CD14-positive monocyte (primary cell): ENCODE measurements at regions not wholly inside any gene's neighbourhood (a gene's known extent, or its start where the extent isn't known, plus 50 kb on each side); places are given as distances from the start of the nearest gene placed in this dataset.

Source experiments
- DNase-seq, 3 donors: peaks; one replicate each; pipeline ENCODE4 v3.0.0-alpha.2; 2011 to 2022
- H2AFZ ChIP-seq: 2 replicates; pipeline ENCODE4 v1.6.0; 2012; ENCODE audit warnings: mild to moderate bottlenecking, low read depth, low read length, inconsistent platforms; ENCODE audit not compliant: insufficient read depth, poor library complexity, severe bottlenecking
- H3K27ac ChIP-seq, 2 donors: 1 replicate in 1 of 2; 2 replicates in 1 of 2; pipeline ENCODE4 v1.5.1; 2012 to 2013; ENCODE audit warnings: low read length in 2 of 2, control low read depth in 1 of 2, inconsistent platforms in 1 of 2, low read depth in 1 of 2, mild to moderate bottlenecking in 1 of 2
- H3K27me3 ChIP-seq, 2 donors: one replicate each; pipeline versions ENCODE4 v1.6.0 to v1.6.1; 2011 to 2013; ENCODE audit warnings: low read length in 2 of 2; ENCODE audit not compliant: control insufficient read depth in 2 of 2, insufficient read depth in 2 of 2
- H3K36me3 ChIP-seq, 2 donors: replicated peaks in 1 of 2; 1 replicate in 1 of 2; 2 replicates in 1 of 2; pipeline versions ENCODE4 v1.5.1 to v1.6.1; 2012 to 2013; ENCODE audit warnings: low read length in 2 of 2, control low read depth in 1 of 2, inconsistent platforms in 1 of 2, mild to moderate bottlenecking in 1 of 2; ENCODE audit not compliant: insufficient read depth in 2 of 2, control insufficient read depth in 1 of 2
- H3K4me1 ChIP-seq, 2 donors: 1 replicate in 1 of 2; 2 replicates in 1 of 2; pipeline versions ENCODE4 v1.5.1 to v1.6.1; 2012 to 2013; ENCODE audit warnings: low read length in 2 of 2, control low read depth in 1 of 2, inconsistent platforms in 1 of 2, mild to moderate bottlenecking in 1 of 2, moderate library complexity in 1 of 2; ENCODE audit not compliant: insufficient read depth in 2 of 2, control insufficient read depth in 1 of 2
- H3K4me2 ChIP-seq: replicated peaks from 2 replicates; pipeline ENCODE3; 2012; ENCODE audit warnings: low read length, moderate library complexity, mild to moderate bottlenecking; ENCODE audit not compliant: poor library complexity, severe bottlenecking; ENCODE audit errors: extremely low read depth
- H3K4me3 ChIP-seq, 3 experiments: fragments of 200-600 bp in 1 of 3; sonication (generic) in 1 of 3; replicated peaks in 1 of 3; 1 replicate in 2 of 3; 2 replicates in 1 of 3; pipeline ENCODE4 v1.5.1; 2011 to 2013; ENCODE audit warnings: low read length in 3 of 3, mild to moderate bottlenecking in 3 of 3, control low read depth in 2 of 3, low read depth in 2 of 3, inconsistent platforms in 1 of 3, moderate library complexity in 1 of 3
- H3K79me2 ChIP-seq: 2 replicates; pipeline ENCODE4 v1.6.0; 2012; ENCODE audit warnings: mild to moderate bottlenecking, control low read depth, inconsistent platforms, low read length, moderate library complexity; ENCODE audit not compliant: insufficient read depth
- H3K9ac ChIP-seq: 2 replicates; pipeline ENCODE4 v1.6.0; 2017; ENCODE audit warnings: low read length, mild to moderate bottlenecking; ENCODE audit not compliant: insufficient read depth, poor library complexity, severe bottlenecking
- H3K9me3 ChIP-seq, 2 donors: replicated peaks in 1 of 2; 1 replicate in 1 of 2; 2 replicates in 1 of 2; pipeline versions ENCODE4 v1.5.1 to v1.6.1; 2012 to 2013; ENCODE audit warnings: low read length in 2 of 2, control low read depth in 1 of 2; ENCODE audit not compliant: control insufficient read depth in 1 of 2, insufficient read depth in 1 of 2
- H4K20me1 ChIP-seq: 2 replicates; pipeline ENCODE4 v1.6.0; 2012; ENCODE audit warnings: mild to moderate bottlenecking, low read length, control low read depth, moderate library complexity; ENCODE audit not compliant: insufficient read depth
- H3K27ac Mint-ChIP-seq, 7 donors: one replicate each; pipeline ENCODE4 v1.8.0; 2020; ENCODE audit warnings: mild to moderate bottlenecking in 7 of 7, mixed read lengths in 7 of 7, moderate library complexity in 6 of 7, inconsistent platforms in 2 of 7
- H3K27me3 Mint-ChIP-seq, 3 donors: one replicate each; pipeline ENCODE4 v1.8.0; 2021 to 2022; ENCODE audit warnings: low read depth in 3 of 3, mild to moderate bottlenecking in 3 of 3, mixed read lengths in 3 of 3, moderate library complexity in 3 of 3, inconsistent platforms in 1 of 3
- H3K36me3 Mint-ChIP-seq, 2 donors: one replicate each; pipeline ENCODE4 v1.8.0; 2020; ENCODE audit warnings: mixed read lengths in 2 of 2, inconsistent platforms in 1 of 2, mild to moderate bottlenecking in 1 of 2
- H3K4me1 Mint-ChIP-seq: one replicate; pipeline ENCODE4 v1.8.0; 2020; ENCODE audit warnings: mild to moderate bottlenecking, mixed read lengths
- H3K4me3 Mint-ChIP-seq, 2 donors: one replicate each; pipeline ENCODE4 v1.8.0; 2020; ENCODE audit warnings: mild to moderate bottlenecking in 2 of 2, mixed read lengths in 2 of 2, moderate library complexity in 1 of 2
- H3K9me3 Mint-ChIP-seq, 7 donors: one replicate each; pipeline ENCODE4 v1.8.0; 2020 to 2022; ENCODE audit warnings: mixed read lengths in 7 of 7, mild to moderate bottlenecking in 6 of 7, moderate library complexity in 6 of 7, inconsistent platforms in 2 of 7
- WGBS: methylation state at CpG from one replicate; pipeline ENCODE4 v1.1.5; 2013; ENCODE audit warnings: missing lambda C conversion rate; ENCODE audit not compliant: insufficient coverage; 5-methylcytosine and 5-hydroxymethylcytosine counted together
- intact Hi-C, 2 donors: fragments of 100-400 bp; cut with micrococcal nuclease; formaldehyde crosslinking; loops; one replicate each; pipeline versions ENCODE4 v1.15.0 to v1.15.1; 2023
- TF ChIP-seq, protein P1 (sequence below): fragments of 200-600 bp; IDR thresholded peaks from one replicate; pipeline ENCODE4 v1.8.0; 2022; ENCODE audit warnings: antibody characterized with exemption, mild to moderate bottlenecking

GRCh38 chr6:121731381-121731780 is 295.9 kb downstream of the GJA1 start:
- no peak overlapping the region for H3K4me2 ChIP-seq
- H3K4me3 Mint-ChIP-seq = no peak overlapping the region
- H3K4me1 Mint-ChIP-seq = no peaks in the 10 kb centered on the region
- H3K4me1 ChIP-seq = no peaks in the 10 kb centered on the region
- H2AFZ ChIP-seq = no peak overlapping the region
- no peak overlapping the region for H3K4me3 ChIP-seq
- DNase-seq = no peak
- H3K27me3 Mint-ChIP-seq = no peaks in the 10 kb centered on the region
- no peaks in the 10 kb centered on the region for H3K36me3 ChIP-seq
- H3K9ac ChIP-seq = no peak overlapping the region
- no peaks in the 10 kb centered on the region for H4K20me1 ChIP-seq
- TF ChIP-seq, protein P1, sequence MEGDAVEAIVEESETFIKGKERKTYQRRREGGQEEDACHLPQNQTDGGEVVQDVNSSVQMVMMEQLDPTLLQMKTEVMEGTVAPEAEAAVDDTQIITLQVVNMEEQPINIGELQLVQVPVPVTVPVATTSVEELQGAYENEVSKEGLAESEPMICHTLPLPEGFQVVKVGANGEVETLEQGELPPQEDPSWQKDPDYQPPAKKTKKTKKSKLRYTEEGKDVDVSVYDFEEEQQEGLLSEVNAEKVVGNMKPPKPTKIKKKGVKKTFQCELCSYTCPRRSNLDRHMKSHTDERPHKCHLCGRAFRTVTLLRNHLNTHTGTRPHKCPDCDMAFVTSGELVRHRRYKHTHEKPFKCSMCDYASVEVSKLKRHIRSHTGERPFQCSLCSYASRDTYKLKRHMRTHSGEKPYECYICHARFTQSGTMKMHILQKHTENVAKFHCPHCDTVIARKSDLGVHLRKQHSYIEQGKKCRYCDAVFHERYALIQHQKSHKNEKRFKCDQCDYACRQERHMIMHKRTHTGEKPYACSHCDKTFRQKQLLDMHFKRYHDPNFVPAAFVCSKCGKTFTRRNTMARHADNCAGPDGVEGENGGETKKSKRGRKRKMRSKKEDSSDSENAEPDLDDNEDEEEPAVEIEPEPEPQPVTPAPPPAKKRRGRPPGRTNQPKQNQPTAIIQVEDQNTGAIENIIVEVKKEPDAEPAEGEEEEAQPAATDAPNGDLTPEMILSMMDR = no peak
- no peaks in the 10 kb centered on the region for H3K36me3 Mint-ChIP-seq
- intact Hi-C loops = no loop called here
- peaks cover 8 to 14% of the 10 kb centered on the region in 2 donors for H3K9me3 ChIP-seq
- no peak overlapping the region for H3K27ac Mint-ChIP-seq
- H3K27ac ChIP-seq = no peak overlapping the region
- peaks cover 1 to 14% (median 13%) of the 10 kb centered on the region in 7 donors for H3K9me3 Mint-ChIP-seq
- WGBS = no CpG with 5 or more reads among the region's 1 CpG
- no peaks in the 10 kb centered on the region for H3K27me3 ChIP-seq
- H3K79me2 ChIP-seq = no peaks in the 10 kb centered on the region

DNA sequence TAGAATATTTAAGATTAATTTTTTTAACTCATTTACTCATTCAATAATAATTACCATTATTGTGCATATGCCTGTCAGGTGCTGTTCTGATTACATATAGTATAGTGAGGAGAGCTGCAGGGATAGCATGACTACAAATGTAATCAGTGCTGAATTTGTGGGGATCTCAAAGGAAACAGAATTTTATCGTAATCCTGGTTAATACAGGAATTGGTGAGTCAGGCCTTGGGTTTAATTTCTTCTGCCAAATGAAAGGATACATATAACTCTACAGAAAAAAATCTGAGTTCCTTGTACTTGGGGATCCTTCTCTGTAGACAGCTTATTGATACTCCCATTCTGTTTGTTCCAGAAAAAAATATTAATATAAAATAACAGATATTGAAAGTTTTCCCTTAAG is 297.2 kb downstream of the GJA1 start:
- no peaks in the 10 kb centered on the region for H3K4me1 Mint-ChIP-seq
- TF ChIP-seq, protein P1 = no peak
- no peak overlapping the region for H3K4me3 Mint-ChIP-seq
- H3K9me3 Mint-ChIP-seq = peaks cover 1 to 14% (median 13%) of the 10 kb centered on the region in 7 donors
- WGBS = no CpG with 5 or more reads among the region's 1 CpG
- no peak overlapping the region for H2AFZ ChIP-seq
- H4K20me1 ChIP-seq = no peaks in the 10 kb centered on the region
- no peaks in the 10 kb centered on the region for H3K27me3 ChIP-seq
- no peaks in the 10 kb centered on the region for H3K27me3 Mint-ChIP-seq
- H3K79me2 ChIP-seq = no peaks in the 10 kb centered on the region
- intact Hi-C loops = no loop called here
- no peak overlapping the region for H3K27ac Mint-ChIP-seq
- H3K36me3 Mint-ChIP-seq = no peaks in the 10 kb centered on the region
- H3K4me1 ChIP-seq = no peaks in the 10 kb centered on the region
- H3K4me2 ChIP-seq = no peak overlapping the region
- no peak overlapping the region for H3K27ac ChIP-seq
- no peak for DNase-seq
- H3K4me3 ChIP-seq = no peak overlapping the region
- H3K36me3 ChIP-seq = no peaks in the 10 kb centered on the region
- peaks cover 8 to 14% of the 10 kb centered on the region in 2 donors for H3K9me3 ChIP-seq
- H3K9ac ChIP-seq = no peak overlapping the region
